ENCODE measurements at regions not wholly inside any gene's neighbourhood (a gene's known extent, or its start where the extent isn't known, plus 50 kb on each side); places are given as distances from the start of the nearest gene placed in this dataset.

GRCh38 chr11:116653206-116653605 lies 119.6 kb downstream of the BUD13 start:
- TF ChIP-seq ARNTL (CRISPR knock-in tag; IDR thresholded peaks at IDR 0.05; ENCODE audit: borderline replicate concordance, low read depth), result no peak
- TF ChIP-seq POU6F1 (CRISPR knock-in tag; IDR thresholded peaks at IDR 0.05; ENCODE audit: borderline replicate concordance, low read depth), result no peak
- no peak for TF ChIP-seq PATZ1 (CRISPR knock-in tag; IDR thresholded peaks at IDR 0.05; ENCODE audit: borderline replicate concordance)
- TF ChIP-seq ZFP30 (CRISPR knock-in tag; IDR thresholded peaks at IDR 0.05), result no peak
- TF ChIP-seq GLIS3 (CRISPR knock-in tag; IDR thresholded peaks at IDR 0.05), result no peak
- TF ChIP-seq ZNF8 (CRISPR knock-in tag; IDR thresholded peaks at IDR 0.05), result no peak
- no peak for TF ChIP-seq CSRNP3 (CRISPR knock-in tag; IDR thresholded peaks at IDR 0.05)
